Smooth muscle cell (in vitro differentiated cells): ENCODE measurements at regions not wholly inside any gene's neighbourhood (a gene's known extent, or its start where the extent isn't known, plus 50 kb on each side); places are given as distances from the start of the nearest gene placed in this dataset.

Experiments
- DNase-seq: peaks from one replicate; lab custom pipeline; 2025; ENCODE audit not compliant: unreplicated experiment; lab: John Stamatoyannopoulos, UW
- H2AFZ ChIP-seq: fragments of 200-600 bp; sonication (generic); 2 replicates; pipeline ENCODE4 v1.6.0; 2016; ENCODE audit warnings: antibody characterized with exemption, low read depth, mild to moderate bottlenecking
- H3F3A ChIP-seq: fragments of 200-600 bp; sonication (generic); 2 replicates; pipeline ENCODE4 v1.6.0; 2017; ENCODE audit warnings: antibody characterized with exemption, low read depth
- H3K27ac ChIP-seq: fragments of 200-600 bp; sonication (generic); 2 replicates; pipeline ENCODE4 v1.5.1; 2016; ENCODE audit warnings: low read depth, mild to moderate bottlenecking
- H3K27me3 ChIP-seq: fragments of 200-600 bp; sonication (generic); 2 replicates; pipeline ENCODE4 v1.6.1; 2016; ENCODE audit warnings: low read depth, mild to moderate bottlenecking
- H3K36me3 ChIP-seq: fragments of 200-600 bp; sonication (generic); 2 replicates; pipeline ENCODE4 v1.5.1; 2016; ENCODE audit warnings: low read depth
- H3K4me1 ChIP-seq: fragments of 200-600 bp; sonication (generic); 2 replicates; pipeline ENCODE4 v1.5.1; 2016; ENCODE audit warnings: low read depth
- H3K4me2 ChIP-seq: fragments of 200-600 bp; sonication (generic); 2 replicates; pipeline ENCODE4 v1.6.0; 2016; ENCODE audit warnings: mild to moderate bottlenecking
- H3K4me3 ChIP-seq: fragments of 200-600 bp; sonication (generic); 2 replicates; pipeline ENCODE4 v1.5.1; 2016; ENCODE audit warnings: mild to moderate bottlenecking
- H3K79me2 ChIP-seq: fragments of 200-600 bp; sonication (generic); 2 replicates; pipeline ENCODE4 v1.6.0; 2016; ENCODE audit warnings: low read depth, mild to moderate bottlenecking
- H3K9ac ChIP-seq: fragments of 200-600 bp; sonication (generic); 2 replicates; pipeline ENCODE4 v1.6.0; 2016; ENCODE audit warnings: low read depth
- H3K9me3 ChIP-seq: fragments of 200-600 bp; sonication (generic); replicated peaks from 2 replicates; pipeline ENCODE4 v1.5.1; 2016; ENCODE audit warnings: low read depth
- H4K20me1 ChIP-seq: fragments of 200-600 bp; sonication (generic); 2 replicates; pipeline ENCODE4 v1.6.0; 2016; ENCODE audit warnings: low read depth
- CTCF ChIP-seq: fragments of 200-600 bp; sonication (generic); IDR thresholded peaks from 2 replicates; pipeline ENCODE4 v1.5.1; 2017; ENCODE audit warnings: borderline replicate concordance, mild to moderate bottlenecking, antibody characterized with exemption; ENCODE audit not compliant: insufficient read depth, poor library complexity, severe bottlenecking
- WGBS: methylation state at CpG from one replicate; pipeline ENCODE4 v1.1.7; 2016; ENCODE audit warnings: low lambda C conversion rate; 5-methylcytosine and 5-hydroxymethylcytosine counted together

GRCh38 chr9:134217431-134218210 is 53.3 kb upstream of the RNU6ATAC start:
- Histone ChIP-seq H3K27ac (no peak overlapping the region), H3K9me3 (no peaks in the 10 kb centered on the region), H3K4me3 (no peak overlapping the region), H3K4me2 (no peak overlapping the region), H3K79me2 (no peaks in the 10 kb centered on the region), H3K36me3 (no peaks in the 10 kb centered on the region), H3K27me3 (no peaks in the 10 kb centered on the region), H2AFZ (no peak overlapping the region), H3K9ac (no peak overlapping the region), H4K20me1 (no peaks in the 10 kb centered on the region), H3F3A (no peaks in the 10 kb centered on the region), H3K4me1 (peaks cover 11% of the 10 kb centered on the region)
- no peak for TF ChIP-seq CTCF
- no peak for DNase-seq
- 93% methylated on average over 10 of the region's 10 CpGs for WGBS

- Histone ChIP-seq H3K36me3 (no peaks in the 10 kb centered on the region), H3K27ac (no peak overlapping the region), H3F3A (no peaks in the 10 kb centered on the region), H3K79me2 (no peaks in the 10 kb centered on the region), H3K9ac (no peak overlapping the region), H3K9me3 (no peaks in the 10 kb centered on the region), H2AFZ (no peak overlapping the region), H3K4me3 (no peak overlapping the region), H3K4me2 (no peak overlapping the region), H4K20me1 (no peaks in the 10 kb centered on the region), H3K4me1 (peaks cover 11% of the 10 kb centered on the region), H3K27me3 (no peaks in the 10 kb centered on the region)
- no peak for DNase-seq
- WGBS = 97% methylated on average over 6 of the region's 6 CpGs
- TF ChIP-seq CTCF = no peak
Measured at GRCh38 chr9:134218230-134218629, 53.9 kb upstream of the RNU6ATAC start.

GRCh38 chr9:134219646-134220060 is 55.3 kb upstream of the RNU6ATAC start:
- no peak overlapping the region for H3K9ac ChIP-seq
- H3F3A ChIP-seq = peaks cover 3% of the 10 kb centered on the region
- WGBS = 94% methylated on average over 24 of the region's 24 CpGs
- no peaks in the 10 kb centered on the region for H3K36me3 ChIP-seq
- H3K27ac ChIP-seq = no peak overlapping the region
- H3K4me2 ChIP-seq = no peak overlapping the region
- no peaks in the 10 kb centered on the region for H4K20me1 ChIP-seq
- H2AFZ ChIP-seq = no peak overlapping the region
- DNase-seq = no peak
- no peaks in the 10 kb centered on the region for H3K9me3 ChIP-seq
- H3K79me2 ChIP-seq = no peaks in the 10 kb centered on the region
- H3K4me3 ChIP-seq = no peak overlapping the region
- TF ChIP-seq CTCF = no peak
- H3K27me3 ChIP-seq = no peaks in the 10 kb centered on the region
- H3K4me1 ChIP-seq = peaks cover 11% of the 10 kb centered on the region

- H3K9me3 ChIP-seq = no peaks in the 10 kb centered on the region
- peaks cover 11% of the 10 kb centered on the region for H3K4me1 ChIP-seq
- H3K36me3 ChIP-seq = no peaks in the 10 kb centered on the region
- WGBS = 84% methylated on average over 13 of the region's 13 CpGs
- H3K27ac ChIP-seq = no peak overlapping the region
- H4K20me1 ChIP-seq = no peaks in the 10 kb centered on the region
- H3K79me2 ChIP-seq = no peaks in the 10 kb centered on the region
- TF ChIP-seq CTCF = no peak
- H3K27me3 ChIP-seq = no peaks in the 10 kb centered on the region
- H3K4me3 ChIP-seq = no peak overlapping the region
- H2AFZ ChIP-seq = no peak overlapping the region
- no peak overlapping the region for H3K4me2 ChIP-seq
- DNase-seq = no peak
- H3F3A ChIP-seq = peaks cover 3% of the 10 kb centered on the region
- no peak overlapping the region for H3K9ac ChIP-seq
Measured at GRCh38 chr9:134220311-134220710, 55.9 kb upstream of the RNU6ATAC start.
